Activated T-helper 1 cell treated with anti-CD3 and anti-CD28 coated beads, Interleukin-12 subunit alpha, Interleukin-12 subunit beta, Interleukin-2, Interleukin-4 antibody, amounts not matched to agents 30 ng/mL and 10 ng/mL and 1 ng/mL, durations not matched to agents 14 hours and 24 hours and 36 hours (primary cell): ENCODE measurements at regions not wholly inside any gene's neighbourhood (a gene's known extent, or its start where the extent isn't known, plus 50 kb on each side); places are given as distances from the start of the nearest gene placed in this dataset.

Experiments
- DNase-seq: peaks from one replicate; pipeline ENCODE4 v3.0.0; 2021; ENCODE audit warnings: low spot score
- H3K27ac Mint-ChIP-seq: one replicate; pipeline ENCODE4 v1.8.0; 2021; ENCODE audit warnings: mild to moderate bottlenecking, mixed read lengths
- H3K27me3 Mint-ChIP-seq: one replicate; pipeline ENCODE4 v1.8.0; 2022; ENCODE audit warnings: mild to moderate bottlenecking, moderate library complexity, mixed read lengths; ENCODE audit not compliant: insufficient read depth
- H3K36me3 Mint-ChIP-seq: one replicate; pipeline ENCODE4 v1.8.0; 2021; ENCODE audit warnings: low read depth, mixed read lengths
- H3K4me1 Mint-ChIP-seq: one replicate; pipeline ENCODE4 v1.8.0; 2021; ENCODE audit warnings: low read depth, mixed read lengths
- H3K4me3 Mint-ChIP-seq: one replicate; pipeline ENCODE4 v1.8.0; 2021; ENCODE audit warnings: mild to moderate bottlenecking, moderate library complexity, mixed read lengths
- H3K9me3 Mint-ChIP-seq: one replicate; pipeline ENCODE4 v1.8.0; 2021; ENCODE audit warnings: mixed read lengths
- intact Hi-C: fragments of 100-400 bp; cut with micrococcal nuclease; formaldehyde crosslinking; loops from one replicate; pipeline ENCODE4 v1.15.1; 2024

DNA sequence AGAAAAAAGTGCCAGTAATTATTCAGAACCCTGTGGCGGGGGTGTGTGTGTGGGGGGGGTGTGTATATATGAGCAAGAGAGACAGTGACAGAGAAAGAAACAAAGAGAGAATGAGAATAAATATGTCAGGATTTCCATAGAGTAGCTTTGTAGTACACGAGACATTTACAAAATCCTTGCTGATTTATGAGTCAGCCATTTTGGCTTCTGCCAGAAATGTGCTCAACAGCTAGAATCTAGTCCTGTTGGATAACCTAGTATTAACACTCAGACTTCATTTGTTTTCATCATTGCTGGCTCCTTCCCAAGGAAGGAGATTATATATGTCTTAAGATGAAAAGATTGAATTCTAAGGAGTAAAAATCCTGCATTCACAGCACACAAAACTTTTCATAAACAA is 140.5 kb upstream of the HNRNPA3 start:
- Mint-ChIP-seq H3K27me3 (peaks cover 16% of the 10 kb centered on the region), H3K36me3 (no peaks in the 10 kb centered on the region), H3K4me1 (no peaks in the 10 kb centered on the region), H3K9me3 (no peaks in the 10 kb centered on the region), H3K4me3 (no peak overlapping the region), H3K27ac (no peak overlapping the region)
- no peak for DNase-seq
- intact Hi-C loops, result no loop called here

DNA sequence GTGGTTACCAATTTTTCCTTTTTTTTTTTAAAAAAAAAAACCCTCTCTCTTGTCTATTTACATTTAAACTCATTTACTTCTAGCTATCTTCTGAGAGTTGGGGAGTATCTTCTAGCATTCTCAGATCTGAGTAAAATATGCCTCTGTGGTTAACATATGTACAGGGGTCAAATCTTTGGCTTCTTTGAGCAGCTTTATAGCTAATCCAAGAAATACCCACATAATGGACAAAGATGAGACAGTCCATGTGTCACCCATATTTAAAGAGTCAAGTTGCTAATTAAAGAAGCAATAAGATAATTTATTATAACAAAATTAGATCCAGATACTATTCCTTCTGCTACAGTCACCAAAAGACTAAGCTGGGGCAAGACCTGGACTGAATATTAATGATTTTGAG is 139.0 kb upstream of the HNRNPA3 start:
- intact Hi-C loops, result no loop called here
- no peaks in the 10 kb centered on the region for H3K36me3 Mint-ChIP-seq
- H3K9me3 Mint-ChIP-seq, result no peaks in the 10 kb centered on the region
- H3K4me1 Mint-ChIP-seq, result no peaks in the 10 kb centered on the region
- H3K4me3 Mint-ChIP-seq, result no peak overlapping the region
- DNase-seq, result no peak
- peaks cover 19% of the 10 kb centered on the region for H3K27me3 Mint-ChIP-seq
- H3K27ac Mint-ChIP-seq, result no peak overlapping the region

DNA sequence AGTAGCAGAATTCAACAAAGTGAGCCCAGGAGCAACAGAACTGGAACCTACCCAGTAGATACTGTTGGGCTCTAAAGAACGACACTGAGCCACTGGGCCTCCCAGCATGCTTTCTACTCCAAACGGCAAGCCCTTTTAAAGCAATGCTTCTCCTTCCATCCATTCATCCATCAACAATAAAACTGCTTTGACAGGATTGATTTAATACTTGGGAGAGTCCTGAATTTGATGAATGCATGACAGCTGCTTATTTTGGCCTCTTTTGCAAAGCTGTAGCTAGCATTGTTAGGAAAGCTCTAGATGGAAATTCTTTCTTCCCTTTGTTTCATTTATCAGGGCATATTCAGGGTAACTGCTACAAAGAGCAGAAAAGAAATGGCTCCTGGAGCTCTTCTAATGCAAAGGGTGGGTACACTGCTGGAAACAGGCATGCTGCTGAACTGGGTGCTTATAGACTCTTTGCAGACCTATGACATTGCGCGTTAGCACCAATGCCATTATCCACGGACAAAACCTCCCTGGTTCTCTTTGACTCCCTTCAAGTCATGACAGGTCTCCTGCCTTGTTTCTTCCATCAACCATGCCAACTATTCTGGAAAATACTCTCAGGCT is 138.4 kb upstream of the HNRNPA3 start:
- no peak overlapping the region for H3K4me3 Mint-ChIP-seq
- H3K36me3 Mint-ChIP-seq, result no peaks in the 10 kb centered on the region
- intact Hi-C loops, result no loop called here
- H3K27me3 Mint-ChIP-seq, result peaks cover 19% of the 10 kb centered on the region
- H3K4me1 Mint-ChIP-seq, result no peaks in the 10 kb centered on the region
- no peaks in the 10 kb centered on the region for H3K9me3 Mint-ChIP-seq
- no peak overlapping the region for H3K27ac Mint-ChIP-seq
- no peak for DNase-seq

DNA sequence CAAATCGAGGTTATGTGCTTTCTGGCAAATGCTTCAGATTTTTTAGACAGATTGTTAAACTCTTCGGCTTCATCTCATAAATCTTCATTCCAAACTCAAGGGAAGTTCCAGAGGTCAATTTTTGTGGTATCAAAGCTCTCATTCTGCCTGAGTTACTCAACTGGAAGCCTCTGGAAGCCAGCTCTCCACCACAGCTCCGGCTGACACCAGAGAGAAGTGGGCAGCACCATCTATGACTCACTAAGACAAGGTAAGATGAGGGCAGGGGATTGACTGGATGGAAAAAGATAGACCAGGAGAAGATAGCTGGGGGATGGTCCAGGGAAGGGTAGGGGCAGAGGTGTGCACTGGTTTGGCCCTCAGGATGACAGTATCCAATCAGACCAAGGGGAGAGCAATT is 137.3 kb upstream of the HNRNPA3 start:
- H3K4me3 Mint-ChIP-seq, result no peak overlapping the region
- no peaks in the 10 kb centered on the region for H3K36me3 Mint-ChIP-seq
- H3K27me3 Mint-ChIP-seq, result peaks cover 17% of the 10 kb centered on the region
- H3K4me1 Mint-ChIP-seq, result no peaks in the 10 kb centered on the region
- no peak for DNase-seq
- no peaks in the 10 kb centered on the region for H3K9me3 Mint-ChIP-seq
- intact Hi-C loops, result no loop called here
- H3K27ac Mint-ChIP-seq, result no peak overlapping the region

DNA sequence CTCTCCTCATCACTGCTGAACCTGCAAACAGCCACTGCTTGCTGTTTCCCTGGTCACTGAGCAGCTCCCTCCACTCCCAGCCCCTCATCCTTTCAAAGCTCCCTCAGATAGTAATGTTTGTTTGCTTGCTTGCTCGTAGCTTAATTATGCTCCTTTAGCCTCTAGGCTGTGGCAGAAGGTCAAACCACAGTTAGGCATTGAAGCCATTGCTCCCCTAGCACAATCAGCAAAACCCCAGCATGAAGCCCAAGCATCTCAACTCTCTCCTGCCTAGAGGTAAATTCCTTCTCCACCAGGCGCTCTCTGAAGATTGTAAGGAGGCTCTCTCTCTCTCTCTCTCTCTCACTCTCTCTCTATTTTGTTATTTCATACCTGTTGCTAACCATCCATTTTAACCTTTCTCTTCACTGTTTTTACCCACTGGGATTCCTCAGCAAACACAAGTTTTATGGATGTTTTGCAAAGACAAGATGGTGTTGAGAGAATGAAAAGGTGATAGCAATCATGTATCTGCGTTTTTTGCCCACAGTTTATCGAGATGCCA is 135.9 kb upstream of the HNRNPA3 start:
- Mint-ChIP-seq H3K4me1 (no peaks in the 10 kb centered on the region), H3K4me3 (no peak overlapping the region), H3K27me3 (peaks cover 14% of the 10 kb centered on the region), H3K9me3 (no peaks in the 10 kb centered on the region), H3K27ac (no peak overlapping the region), H3K36me3 (no peaks in the 10 kb centered on the region)
- intact Hi-C loops, result no loop called here
- no peak for DNase-seq

DNA sequence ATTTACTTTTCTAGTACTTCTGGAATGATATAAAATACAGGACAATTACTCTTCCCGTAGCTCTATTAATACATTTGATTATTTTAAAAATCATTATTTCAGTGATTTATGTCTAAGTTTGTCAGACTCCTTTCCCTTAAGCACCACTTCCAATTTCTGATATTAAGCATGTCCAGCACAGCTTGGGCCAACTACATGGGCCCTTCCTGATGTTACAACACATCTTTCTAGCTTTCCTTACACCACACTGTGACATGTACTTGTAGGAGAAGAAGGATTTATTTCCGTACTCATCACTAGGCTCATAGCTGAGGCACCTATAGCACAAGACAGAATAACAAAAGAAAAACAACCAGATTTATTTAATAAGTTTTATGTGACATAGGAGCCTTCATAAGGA is 134.8 kb upstream of the HNRNPA3 start:
- H3K4me3 Mint-ChIP-seq, result no peak overlapping the region

DNA sequence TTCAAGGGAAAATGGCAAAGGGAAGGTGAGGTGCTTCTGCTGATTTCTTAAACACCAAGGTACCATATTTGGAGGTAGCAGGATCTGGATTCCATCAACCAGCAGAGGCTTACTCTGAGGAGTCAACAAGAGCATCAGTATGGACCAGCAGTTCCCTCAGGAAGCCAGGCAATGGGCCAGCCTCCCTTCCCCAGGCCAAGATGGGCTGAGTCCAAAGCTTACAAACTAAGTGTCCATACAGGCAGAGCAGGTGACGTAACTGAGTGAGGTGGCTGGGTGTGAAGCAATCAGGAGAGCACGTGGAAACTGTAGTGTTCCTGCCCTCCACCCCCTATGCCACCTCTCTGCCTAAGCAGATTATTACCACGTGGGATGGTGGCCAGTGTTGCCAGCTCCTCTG is 134.2 kb upstream of the HNRNPA3 start:
- peaks cover 15% of the 10 kb centered on the region for H3K27me3 Mint-ChIP-seq

More for the DNA sequence above, 134.8 kb upstream of the HNRNPA3 start:
- intact Hi-C loops, result no loop called here
- no peaks in the 10 kb centered on the region for H3K36me3 Mint-ChIP-seq
- H3K4me1 Mint-ChIP-seq, result no peaks in the 10 kb centered on the region
- H3K27me3 Mint-ChIP-seq, result peaks cover 19% of the 10 kb centered on the region
- no peak for DNase-seq
- no peak overlapping the region for H3K27ac Mint-ChIP-seq
- H3K9me3 Mint-ChIP-seq, result no peaks in the 10 kb centered on the region

DNA sequence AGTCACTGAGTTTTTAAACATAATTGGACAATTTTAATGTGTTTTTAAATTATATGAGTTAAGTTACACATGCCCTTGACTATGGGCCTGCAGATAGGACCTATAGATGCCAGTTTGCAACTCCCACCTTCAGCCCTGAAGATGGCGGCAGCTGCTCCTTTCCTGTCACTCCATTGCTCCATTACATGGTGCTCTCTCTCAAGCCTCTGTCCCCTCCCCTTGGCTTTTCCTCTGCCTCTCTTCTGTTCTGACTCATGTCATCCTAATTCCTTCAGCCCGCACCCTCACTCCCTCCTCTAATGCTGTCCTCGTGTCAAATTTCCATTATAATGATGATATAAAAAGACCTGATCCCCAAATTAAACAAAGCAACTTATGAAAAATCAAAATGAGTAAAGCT is 133.7 kb upstream of the HNRNPA3 start:
- intact Hi-C loops, result no loop called here
- peaks cover 15% of the 10 kb centered on the region for H3K27me3 Mint-ChIP-seq
- no peaks in the 10 kb centered on the region for H3K9me3 Mint-ChIP-seq
- no peak overlapping the region for H3K27ac Mint-ChIP-seq
- no peaks in the 10 kb centered on the region for H3K4me1 Mint-ChIP-seq
- no peaks in the 10 kb centered on the region for H3K36me3 Mint-ChIP-seq
- no peak for DNase-seq
- H3K4me3 Mint-ChIP-seq, result no peak overlapping the region

More for the DNA sequence above, 134.2 kb upstream of the HNRNPA3 start:
- H3K4me1 Mint-ChIP-seq, result no peaks in the 10 kb centered on the region
- intact Hi-C loops, result no loop called here
- H3K9me3 Mint-ChIP-seq, result no peaks in the 10 kb centered on the region
- H3K27ac Mint-ChIP-seq, result no peak overlapping the region
- H3K36me3 Mint-ChIP-seq, result no peaks in the 10 kb centered on the region
- no peak overlapping the region for H3K4me3 Mint-ChIP-seq
- DNase-seq, result no peak

DNA sequence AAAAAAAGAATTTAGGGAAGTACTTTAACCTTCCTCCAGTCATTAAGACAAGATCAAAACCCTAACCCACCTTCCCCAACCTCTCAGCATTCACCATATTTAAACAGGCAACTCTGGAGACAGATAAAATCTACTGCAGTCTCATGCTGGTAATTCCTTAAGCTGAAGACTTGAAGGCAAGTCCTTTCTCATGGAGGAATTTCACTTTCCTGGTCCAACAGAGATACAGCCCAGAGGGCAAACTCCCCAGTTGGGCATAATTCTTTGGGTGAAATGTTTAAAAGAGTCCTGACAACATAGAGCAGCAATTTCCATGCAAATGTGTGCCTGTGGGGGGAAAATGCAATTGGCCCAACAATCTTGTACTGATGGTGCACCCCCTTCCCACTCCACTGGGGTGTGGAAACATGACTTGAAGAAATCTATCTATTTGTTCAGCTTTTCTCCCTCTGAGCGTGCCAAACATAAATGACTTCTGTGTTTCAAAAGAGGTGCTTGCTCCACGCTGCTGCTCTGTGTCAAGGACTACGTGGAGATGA is 131.8 kb upstream of the HNRNPA3 start:
- Mint-ChIP-seq H3K27me3 (peaks cover 11% of the 10 kb centered on the region), H3K36me3 (no peaks in the 10 kb centered on the region), H3K9me3 (no peaks in the 10 kb centered on the region), H3K4me1 (no peaks in the 10 kb centered on the region), H3K4me3 (no peak overlapping the region), H3K27ac (no peak overlapping the region)
- intact Hi-C loops, result no loop called here
- no peak for DNase-seq

DNA sequence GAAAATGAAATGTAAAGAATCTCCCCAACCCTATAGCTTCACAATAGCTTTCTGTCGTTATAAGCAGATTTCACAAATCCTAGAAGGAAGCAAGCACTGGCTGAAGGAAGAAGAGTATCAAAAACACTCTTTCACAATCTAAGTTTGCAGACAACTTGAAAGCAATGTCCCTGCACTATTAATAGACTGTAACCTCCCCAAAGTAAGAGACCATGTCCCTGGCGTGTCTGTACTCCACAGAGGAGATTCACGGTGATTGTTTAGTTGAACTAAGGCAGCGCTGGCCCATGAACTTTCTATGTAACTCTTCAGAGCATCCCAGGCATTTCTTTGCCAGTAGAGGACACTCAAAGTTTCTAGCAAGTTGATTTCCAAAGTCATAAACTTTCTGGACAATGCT is 128.0 kb upstream of the HNRNPA3 start:
- no peak overlapping the region for H3K4me3 Mint-ChIP-seq
- DNase-seq, result no peak
- H3K27ac Mint-ChIP-seq, result no peak overlapping the region
- H3K9me3 Mint-ChIP-seq, result no peaks in the 10 kb centered on the region
- peaks cover 8% of the 10 kb centered on the region for H3K27me3 Mint-ChIP-seq
- intact Hi-C loops, result no loop called here
- H3K36me3 Mint-ChIP-seq, result no peaks in the 10 kb centered on the region
- no peaks in the 10 kb centered on the region for H3K4me1 Mint-ChIP-seq

DNA sequence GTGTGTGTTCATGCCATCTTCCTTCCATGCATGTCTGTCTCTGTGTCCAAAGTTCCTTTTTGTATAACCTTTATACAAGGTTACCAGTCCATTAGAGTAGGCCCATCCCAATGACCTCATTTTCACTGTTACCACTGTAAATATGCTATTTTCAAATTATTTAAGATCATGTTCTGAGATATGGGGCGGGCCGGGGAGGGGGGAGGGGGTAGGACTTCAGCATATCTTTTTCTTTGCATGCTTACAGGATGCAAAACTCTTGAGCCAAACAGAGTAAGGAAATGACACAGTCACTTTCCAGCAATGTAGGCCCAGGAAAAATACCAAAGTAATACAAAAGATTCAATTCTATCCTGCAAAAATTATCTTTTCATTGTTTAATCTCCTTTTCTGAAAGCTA is 124.1 kb upstream of the HNRNPA3 start:
- Mint-ChIP-seq H3K27ac (no peak overlapping the region), H3K9me3 (no peaks in the 10 kb centered on the region), H3K36me3 (no peaks in the 10 kb centered on the region), H3K4me3 (no peak overlapping the region), H3K4me1 (no peaks in the 10 kb centered on the region), H3K27me3 (peaks cover 11% of the 10 kb centered on the region)
- intact Hi-C loops, result no loop called here
- no peak for DNase-seq

DNA sequence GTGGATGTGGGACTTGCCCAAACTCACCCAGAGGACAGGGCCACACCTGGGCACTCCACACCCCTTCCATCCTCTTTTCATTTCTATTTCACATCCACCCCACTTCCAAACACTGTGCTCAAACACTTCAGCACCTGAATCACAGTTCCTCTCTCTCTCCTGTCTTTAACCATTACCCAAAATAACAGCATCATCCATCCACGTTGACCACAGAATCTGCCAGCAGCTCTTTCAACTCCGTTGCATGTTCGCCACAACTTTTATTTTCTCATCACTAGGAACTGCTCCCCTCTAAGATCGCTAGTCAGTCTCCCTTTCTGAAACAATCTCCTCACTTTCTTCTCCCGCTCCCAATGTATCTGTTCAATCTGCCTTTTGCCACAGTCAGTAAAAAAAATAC is 121.6 kb upstream of the HNRNPA3 start:
- H3K27me3 Mint-ChIP-seq, result peaks cover 11% of the 10 kb centered on the region
- intact Hi-C loops, result no loop called here
- no peaks in the 10 kb centered on the region for H3K4me1 Mint-ChIP-seq
- H3K9me3 Mint-ChIP-seq, result no peaks in the 10 kb centered on the region
- peak overlapping the region; percentile 2 for H3K27ac Mint-ChIP-seq
- no peak for DNase-seq
- no peak overlapping the region for H3K4me3 Mint-ChIP-seq
- H3K36me3 Mint-ChIP-seq, result no peaks in the 10 kb centered on the region

DNA sequence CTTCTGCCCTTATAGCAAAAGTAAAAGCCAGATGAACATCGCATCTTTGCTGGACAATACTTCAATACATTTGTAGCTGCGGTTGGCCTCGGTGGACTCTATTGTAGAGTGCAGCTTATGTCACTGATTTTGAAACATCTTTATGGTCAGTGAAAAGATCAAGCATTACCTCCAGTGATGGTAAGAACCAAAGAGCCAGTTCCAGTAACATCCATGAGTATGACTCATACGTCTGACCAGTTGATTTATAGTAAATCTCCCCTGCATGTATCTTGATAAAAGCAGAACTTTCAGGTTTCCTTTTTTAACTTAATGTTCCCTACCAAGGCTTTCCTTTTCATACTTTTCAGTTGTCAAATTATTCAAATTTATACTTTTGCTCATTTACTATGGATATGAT is 119.2 kb upstream of the HNRNPA3 start:
- no peaks in the 10 kb centered on the region for H3K9me3 Mint-ChIP-seq
- H3K4me3 Mint-ChIP-seq, result no peak overlapping the region
- H3K27ac Mint-ChIP-seq, result no peak overlapping the region
- no peaks in the 10 kb centered on the region for H3K36me3 Mint-ChIP-seq
- intact Hi-C loops, result no loop called here
- H3K27me3 Mint-ChIP-seq, result peaks cover 21% of the 10 kb centered on the region
- no peak for DNase-seq
- no peaks in the 10 kb centered on the region for H3K4me1 Mint-ChIP-seq
